Liver (tissue), 8 donors: ENCODE measurements at regions not wholly inside any gene's neighbourhood (a gene's known extent, or its start where the extent isn't known, plus 50 kb on each side); places are given as distances from the start of the nearest gene placed in this dataset.

ENCODE experiments used
- DNase-seq: peaks from one replicate; pipeline ENCODE4 v3.0.0-alpha.2; 2017; ENCODE audit warnings: low spot score
- H3K27ac ChIP-seq, 2 donors: one replicate each; pipeline ENCODE4 v1.7.0; 2013; ENCODE audit warnings: inconsistent platforms in 2 of 2, low read length in 2 of 2, control low read depth in 1 of 2, low read depth in 1 of 2, mild to moderate bottlenecking in 1 of 2
- H3K27me3 ChIP-seq, 4 donors: one replicate each; pipeline versions ENCODE4 v1.6.1 to v1.7.0; 2013; ENCODE audit warnings: low read length in 3 of 4, inconsistent platforms in 1 of 4, mild to moderate bottlenecking in 1 of 4, moderate library complexity in 1 of 4; ENCODE audit not compliant: control insufficient read depth in 4 of 4, insufficient read depth in 4 of 4
- H3K36me3 ChIP-seq, 4 donors: one replicate each; pipeline versions ENCODE4 v1.6.1 to v1.7.0; 2013; ENCODE audit warnings: low read length in 3 of 4, mild to moderate bottlenecking in 3 of 4, low read depth in 1 of 4, moderate library complexity in 1 of 4; ENCODE audit not compliant: control insufficient read depth in 4 of 4, insufficient read depth in 3 of 4
- H3K4me1 ChIP-seq, 4 donors: one replicate each; pipeline versions ENCODE4 v1.6.1 to v1.7.0; 2013; ENCODE audit warnings: low read length in 3 of 4, mild to moderate bottlenecking in 3 of 4, moderate library complexity in 1 of 4; ENCODE audit not compliant: control insufficient read depth in 4 of 4, insufficient read depth in 4 of 4
- H3K4me3 ChIP-seq, 3 donors: one replicate each; pipeline versions ENCODE4 v1.6.1 to v1.7.0; 2013; ENCODE audit warnings: low read length in 3 of 3, control low read depth in 1 of 3, low read depth in 1 of 3, mild to moderate bottlenecking in 1 of 3
- H3K9ac ChIP-seq, 2 donors: one replicate each; pipeline ENCODE4 v1.7.0; 2013; ENCODE audit warnings: low read length in 2 of 2, mild to moderate bottlenecking in 2 of 2, moderate library complexity in 2 of 2, control low read depth in 1 of 2, low read depth in 1 of 2
- H3K9me3 ChIP-seq, 4 donors: one replicate each; pipeline versions ENCODE4 v1.6.1 to v1.7.0; 2013; ENCODE audit warnings: low read length in 3 of 4; ENCODE audit not compliant: control insufficient read depth in 4 of 4
- FOXA2 ChIP-seq: IDR thresholded peaks from 2 replicates; pipeline ENCODE4 v1.6.1; 2016; ENCODE audit warnings: antibody characterized with exemption
- HNF4A ChIP-seq, 2 donors: conservative IDR thresholded peaks; 2 replicates each; pipeline ENCODE4 v1.6.1; 2016; ENCODE audit warnings: antibody characterized with exemption in 2 of 2, mild to moderate bottlenecking in 2 of 2
- HNF4G ChIP-seq: IDR thresholded peaks from 2 replicates; pipeline ENCODE4 v1.6.1; 2016; ENCODE audit warnings: antibody characterized with exemption
- NR2F2 ChIP-seq: IDR thresholded peaks from 2 replicates; pipeline ENCODE4 v1.6.1; 2016; ENCODE audit warnings: antibody characterized with exemption
- RAD21 ChIP-seq, 2 donors: IDR thresholded peaks; 2 replicates each; pipeline ENCODE4 v1.6.1; 2016; ENCODE audit warnings: antibody characterized with exemption in 2 of 2, mild to moderate bottlenecking in 2 of 2
- RXRA ChIP-seq, 2 donors: IDR thresholded peaks; 2 replicates each; pipeline ENCODE4 v1.6.1; 2017 to 2018; ENCODE audit warnings: antibody characterized with exemption in 2 of 2, mild to moderate bottlenecking in 1 of 2
- SP1 ChIP-seq: IDR thresholded peaks from 2 replicates; pipeline ENCODE4 v1.6.1; 2018; ENCODE audit warnings: antibody characterized with exemption, mild to moderate bottlenecking
- ZBTB33 ChIP-seq: IDR thresholded peaks from 2 replicates; pipeline ENCODE4 v1.6.1; 2016; ENCODE audit warnings: antibody characterized with exemption
- WGBS: extraction: QIAGEN DNeasy Blood & Tissue Kit; methylation state at CpG from one replicate; pipeline ENCODE4 v1.1.7; 2013; 5-methylcytosine and 5-hydroxymethylcytosine counted together
- TF ChIP-seq, protein P1 (sequence below): fragments of 150-350 bp; IDR thresholded peaks from 2 replicates; pipeline ENCODE4 v1.5.1; 2017; ENCODE audit warnings: improper control_type of control experiment, low read depth, low read length; ENCODE audit not compliant: missing input control
- TF ChIP-seq, protein P2 (sequence below): IDR thresholded peaks from 2 replicates; pipeline ENCODE4 v1.6.1; 2016; ENCODE audit warnings: antibody characterized with exemption
- TF ChIP-seq, protein P3 (sequence below): IDR thresholded peaks from 2 replicates; pipeline ENCODE4 v1.6.1; 2016; ENCODE audit warnings: antibody characterized with exemption
- donor health status: healthy.
- donor health status: healthy.
- donor health status: healthy.
- donor health status: healthy.
- donor health status: healthy.

DNA sequence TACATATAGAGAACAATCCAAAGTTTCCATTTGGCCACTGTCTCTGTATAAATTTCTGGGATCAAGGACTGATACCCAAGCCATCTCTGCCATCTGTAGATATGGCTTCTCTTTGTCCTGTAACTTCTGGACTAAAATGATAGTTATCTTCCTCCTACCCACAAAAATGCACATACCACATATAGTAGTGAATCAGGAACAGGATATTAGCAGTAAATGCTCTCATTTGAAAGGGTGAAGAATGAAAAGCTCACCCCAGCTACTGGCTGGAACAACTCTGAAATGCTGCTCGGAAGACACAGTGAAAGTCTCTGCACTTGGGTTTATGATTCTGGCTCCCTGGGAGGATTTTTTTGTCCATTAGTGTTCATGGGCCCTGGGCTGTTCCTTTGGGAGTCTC is 856.4 kb upstream of the LRRC4C start (continued):
- TF ChIP-seq, protein P1, sequence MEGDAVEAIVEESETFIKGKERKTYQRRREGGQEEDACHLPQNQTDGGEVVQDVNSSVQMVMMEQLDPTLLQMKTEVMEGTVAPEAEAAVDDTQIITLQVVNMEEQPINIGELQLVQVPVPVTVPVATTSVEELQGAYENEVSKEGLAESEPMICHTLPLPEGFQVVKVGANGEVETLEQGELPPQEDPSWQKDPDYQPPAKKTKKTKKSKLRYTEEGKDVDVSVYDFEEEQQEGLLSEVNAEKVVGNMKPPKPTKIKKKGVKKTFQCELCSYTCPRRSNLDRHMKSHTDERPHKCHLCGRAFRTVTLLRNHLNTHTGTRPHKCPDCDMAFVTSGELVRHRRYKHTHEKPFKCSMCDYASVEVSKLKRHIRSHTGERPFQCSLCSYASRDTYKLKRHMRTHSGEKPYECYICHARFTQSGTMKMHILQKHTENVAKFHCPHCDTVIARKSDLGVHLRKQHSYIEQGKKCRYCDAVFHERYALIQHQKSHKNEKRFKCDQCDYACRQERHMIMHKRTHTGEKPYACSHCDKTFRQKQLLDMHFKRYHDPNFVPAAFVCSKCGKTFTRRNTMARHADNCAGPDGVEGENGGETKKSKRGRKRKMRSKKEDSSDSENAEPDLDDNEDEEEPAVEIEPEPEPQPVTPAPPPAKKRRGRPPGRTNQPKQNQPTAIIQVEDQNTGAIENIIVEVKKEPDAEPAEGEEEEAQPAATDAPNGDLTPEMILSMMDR = no peak
- TF ChIP-seq RXRA (IDR thresholded peaks at IDR 0.05) (no peak), HNF4A (conservative IDR thresholded peaks at IDR 0.05) (no peak), SP1 (no peak), HNF4G (no peak)
- TF ChIP-seq, protein P2, sequence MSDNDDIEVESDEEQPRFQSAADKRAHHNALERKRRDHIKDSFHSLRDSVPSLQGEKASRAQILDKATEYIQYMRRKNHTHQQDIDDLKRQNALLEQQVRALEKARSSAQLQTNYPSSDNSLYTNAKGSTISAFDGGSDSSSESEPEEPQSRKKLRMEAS = no peak

DNA sequence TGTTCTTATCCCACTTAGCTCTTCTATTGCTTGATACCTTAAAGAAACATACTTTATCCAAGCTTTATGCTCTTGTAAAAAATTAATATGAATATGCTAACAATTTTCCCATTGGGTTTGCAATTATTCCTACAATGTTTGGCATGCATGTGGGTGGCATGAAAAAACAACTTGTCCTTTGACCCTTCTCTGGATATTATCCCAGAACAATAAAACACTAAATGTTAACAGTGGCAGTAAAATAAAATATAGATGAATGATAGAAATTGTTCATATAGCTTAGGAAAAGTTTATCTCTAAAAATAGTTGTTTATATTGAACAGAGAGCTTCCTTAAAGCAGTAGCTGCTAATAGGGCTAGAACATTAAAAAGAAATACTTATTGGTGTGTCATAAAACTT is 860.5 kb upstream of the LRRC4C start:
- Histone ChIP-seq H3K9ac (no peak overlapping the region), H3K9me3 (no peaks in the 10 kb centered on the region), H3K4me3 (no peak overlapping the region), H3K27me3 (no peaks in the 10 kb centered on the region), H3K27ac (no peak overlapping the region), H3K36me3 (no peaks in the 10 kb centered on the region), H3K4me1 (no peaks in the 10 kb centered on the region)
- no peak for DNase-seq
- TF ChIP-seq ZBTB33 (no peak), SP1 (no peak)

- Histone ChIP-seq H3K9me3 (peaks cover 0 to 4% (median 0%) of the 10 kb centered on the region in 4 donors), H3K4me3 (no peak overlapping the region), H3K9ac (no peak overlapping the region), H3K27ac (no peak overlapping the region), H3K36me3 (no peaks in the 10 kb centered on the region), H3K27me3 (no peaks in the 10 kb centered on the region), H3K4me1 (no peaks in the 10 kb centered on the region)
- WGBS = 52% methylated on average over 5 of the region's 5 CpGs
- DNase-seq = no peak
- no peak for TF ChIP-seq RXRA (IDR thresholded peaks at IDR 0.05)
- TF ChIP-seq, protein P3, sequence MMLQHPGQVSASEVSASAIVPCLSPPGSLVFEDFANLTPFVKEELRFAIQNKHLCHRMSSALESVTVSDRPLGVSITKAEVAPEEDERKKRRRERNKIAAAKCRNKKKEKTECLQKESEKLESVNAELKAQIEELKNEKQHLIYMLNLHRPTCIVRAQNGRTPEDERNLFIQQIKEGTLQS = no peak
- no peak for TF ChIP-seq FOXA2
These were observed 870.6 kb upstream of the LRRC4C start for GRCh38 chr11:42329929-42330565.

DNA sequence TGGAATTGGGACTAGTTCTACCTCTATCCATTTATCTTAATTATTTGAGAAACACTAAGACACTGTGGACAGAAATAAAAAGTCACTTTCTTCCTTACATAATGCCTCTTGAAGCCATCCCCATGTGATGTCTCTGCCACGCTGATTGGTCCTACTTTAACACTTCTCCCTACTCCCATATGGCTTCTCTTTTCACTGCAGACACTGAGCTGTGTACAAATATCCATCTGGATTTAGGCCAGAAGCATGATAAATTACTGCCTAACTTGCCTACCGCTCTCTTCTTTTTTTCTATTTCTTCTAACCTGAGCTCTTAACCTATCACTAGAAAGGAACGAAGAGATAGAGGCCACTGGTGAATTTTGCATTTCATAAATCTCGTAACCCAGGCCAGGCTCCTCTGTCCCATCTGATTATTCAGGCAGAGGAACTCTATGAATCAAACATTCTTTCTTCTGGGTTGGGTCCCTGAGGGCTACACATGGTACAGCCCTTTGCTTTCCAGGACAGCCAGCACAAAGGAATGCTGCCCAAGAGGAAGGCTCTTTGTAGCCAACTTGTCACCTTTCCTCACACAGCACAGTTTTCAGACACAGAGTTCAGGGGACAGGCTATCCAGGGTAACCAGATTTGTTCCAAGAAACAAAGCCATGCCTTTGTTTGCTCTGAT is 878.5 kb upstream of the LRRC4C start:
- TF ChIP-seq RAD21 (IDR thresholded peaks at IDR 0.05) (no peak), FOXA2 (no peak), NR2F2 (no peak)
- TF ChIP-seq, protein P2 = no peak
- TF ChIP-seq, protein P3 = no peak
- no peak overlapping the region for H3K4me3 ChIP-seq
- DNase-seq = no peak
- H3K9me3 ChIP-seq = no peaks in the 10 kb centered on the region
- no peaks in the 10 kb centered on the region for H3K4me1 ChIP-seq
- H3K27ac ChIP-seq = no peak overlapping the region
- 77% methylated on average over 4 of the region's 4 CpGs for WGBS
- H3K9ac ChIP-seq = no peak overlapping the region
- H3K36me3 ChIP-seq = no peaks in the 10 kb centered on the region
- H3K27me3 ChIP-seq = no peaks in the 10 kb centered on the region
